AG09309 (cell line): ENCODE measurements at regions not wholly inside any gene's neighbourhood (a gene's known extent, or its start where the extent isn't known, plus 50 kb on each side); places are given as distances from the start of the nearest gene placed in this dataset.

Experiments
- DNase-seq: peaks from one replicate; pipeline ENCODE4 v3.0.0-alpha.2; 2010; ENCODE audit warnings: low read depth
- H3K4me3 ChIP-seq: 2 replicates; pipeline ENCODE4 v1.5.1; 2011; ENCODE audit warnings: mild to moderate bottlenecking, low read depth, low read length, moderate library complexity; ENCODE audit not compliant: control insufficient read depth
- TF ChIP-seq, protein P1 (sequence below): IDR thresholded peaks from 2 replicates; pipeline ENCODE4 v1.5.1; 2011; ENCODE audit warnings: mild to moderate bottlenecking, low read depth, low read length, inconsistent platforms; ENCODE audit not compliant: insufficient read depth, control insufficient read depth; ENCODE audit errors: missing control alignments

DNA sequence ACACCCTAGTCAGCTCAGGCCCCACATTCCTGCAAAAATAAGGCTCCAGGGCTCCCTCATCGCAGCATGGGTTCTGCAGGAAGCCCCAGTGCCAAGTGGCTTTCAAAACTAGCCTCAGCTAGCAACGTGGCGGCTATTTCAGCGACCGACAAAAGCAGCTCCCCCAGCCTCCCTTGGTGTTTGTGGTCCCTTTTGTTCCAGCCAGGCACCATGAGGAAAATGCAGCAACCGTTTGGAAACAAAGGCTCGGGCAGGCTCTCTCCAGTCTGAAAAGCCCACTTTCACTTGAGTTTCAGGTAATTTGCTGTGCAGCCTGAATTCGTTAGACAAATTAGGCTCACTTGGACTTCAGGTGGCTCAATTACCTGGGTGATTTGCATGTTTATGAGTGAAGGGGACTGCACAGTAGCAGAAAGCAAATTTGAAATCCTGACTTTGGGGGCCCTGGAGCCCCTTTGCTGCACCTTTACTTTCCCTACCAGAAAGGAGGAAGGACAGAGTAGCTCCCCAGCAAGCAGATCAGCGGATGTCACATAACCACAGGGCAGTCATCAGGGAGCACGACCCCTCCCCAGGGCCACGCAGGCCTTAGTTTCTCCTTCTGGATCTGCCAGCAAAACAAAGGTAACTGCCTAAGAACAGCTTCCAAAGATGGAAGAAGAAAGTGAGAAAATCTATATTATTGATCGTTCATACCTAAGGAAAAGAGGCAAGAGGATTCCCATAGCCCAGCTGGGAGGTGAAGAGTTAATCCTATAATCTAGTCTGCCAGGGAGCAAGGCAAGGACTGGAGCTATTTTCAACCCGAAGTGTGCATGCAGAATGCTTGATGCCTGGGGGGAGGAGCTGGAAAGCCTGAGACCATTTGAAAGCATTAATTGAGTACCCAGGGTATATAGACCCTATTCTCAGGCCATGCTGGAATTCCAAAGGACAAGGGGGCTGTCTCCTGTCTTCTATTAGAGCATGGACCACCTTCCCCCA lies 143.1 kb upstream of the SDK2 start:
- DNase-seq, result no peak

DNA sequence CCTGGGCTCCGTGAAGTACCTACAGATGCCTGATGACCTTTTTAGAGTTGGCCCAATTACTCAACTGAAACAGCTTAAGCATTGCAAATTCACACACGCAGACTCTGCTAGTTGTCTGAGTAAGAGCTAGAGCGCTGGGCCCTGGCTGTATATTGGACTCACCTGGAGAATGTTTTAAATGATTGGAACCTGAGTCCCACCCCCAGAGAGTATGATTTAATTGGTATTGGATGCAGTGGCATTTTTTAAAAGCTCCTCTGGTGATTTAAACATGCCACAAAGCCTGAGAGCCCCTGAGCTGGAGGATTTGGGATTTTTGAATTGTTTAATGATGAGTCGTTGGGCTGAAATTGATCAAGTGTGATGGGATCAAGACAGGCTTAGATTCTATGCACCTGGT lies 143.9 kb upstream of the SDK2 start:
- H3K4me3 ChIP-seq, result no peak overlapping the region
- TF ChIP-seq, protein P1, sequence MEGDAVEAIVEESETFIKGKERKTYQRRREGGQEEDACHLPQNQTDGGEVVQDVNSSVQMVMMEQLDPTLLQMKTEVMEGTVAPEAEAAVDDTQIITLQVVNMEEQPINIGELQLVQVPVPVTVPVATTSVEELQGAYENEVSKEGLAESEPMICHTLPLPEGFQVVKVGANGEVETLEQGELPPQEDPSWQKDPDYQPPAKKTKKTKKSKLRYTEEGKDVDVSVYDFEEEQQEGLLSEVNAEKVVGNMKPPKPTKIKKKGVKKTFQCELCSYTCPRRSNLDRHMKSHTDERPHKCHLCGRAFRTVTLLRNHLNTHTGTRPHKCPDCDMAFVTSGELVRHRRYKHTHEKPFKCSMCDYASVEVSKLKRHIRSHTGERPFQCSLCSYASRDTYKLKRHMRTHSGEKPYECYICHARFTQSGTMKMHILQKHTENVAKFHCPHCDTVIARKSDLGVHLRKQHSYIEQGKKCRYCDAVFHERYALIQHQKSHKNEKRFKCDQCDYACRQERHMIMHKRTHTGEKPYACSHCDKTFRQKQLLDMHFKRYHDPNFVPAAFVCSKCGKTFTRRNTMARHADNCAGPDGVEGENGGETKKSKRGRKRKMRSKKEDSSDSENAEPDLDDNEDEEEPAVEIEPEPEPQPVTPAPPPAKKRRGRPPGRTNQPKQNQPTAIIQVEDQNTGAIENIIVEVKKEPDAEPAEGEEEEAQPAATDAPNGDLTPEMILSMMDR, result no peak
- DNase-seq, result no peak

More for the DNA sequence above, 143.1 kb upstream of the SDK2 start:
- no peak overlapping the region for H3K4me3 ChIP-seq
- TF ChIP-seq, protein P1, result no peak

DNA sequence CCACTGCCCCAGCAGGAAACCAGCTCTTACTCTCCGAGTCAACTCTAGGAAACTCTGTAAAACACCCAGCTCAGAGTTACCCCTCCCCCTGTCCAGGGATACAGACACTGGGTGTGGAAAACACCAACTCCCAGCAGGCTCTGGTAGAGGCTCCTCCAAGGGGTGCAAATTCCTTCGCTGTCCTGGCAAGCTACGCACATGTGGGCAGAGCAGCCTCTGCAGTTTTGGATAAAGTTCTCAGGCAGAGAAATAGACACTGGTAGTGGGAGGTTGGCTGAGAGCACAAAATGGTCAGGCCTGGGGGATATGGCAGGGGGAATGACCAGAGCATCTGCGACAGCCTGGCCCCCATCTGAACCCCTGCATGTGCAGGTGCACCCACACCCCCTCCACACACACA lies 146.9 kb upstream of the SDK2 start:
- H3K4me3 ChIP-seq, result no peak overlapping the region
- TF ChIP-seq, protein P1, result no peak
- no peak for DNase-seq

DNA sequence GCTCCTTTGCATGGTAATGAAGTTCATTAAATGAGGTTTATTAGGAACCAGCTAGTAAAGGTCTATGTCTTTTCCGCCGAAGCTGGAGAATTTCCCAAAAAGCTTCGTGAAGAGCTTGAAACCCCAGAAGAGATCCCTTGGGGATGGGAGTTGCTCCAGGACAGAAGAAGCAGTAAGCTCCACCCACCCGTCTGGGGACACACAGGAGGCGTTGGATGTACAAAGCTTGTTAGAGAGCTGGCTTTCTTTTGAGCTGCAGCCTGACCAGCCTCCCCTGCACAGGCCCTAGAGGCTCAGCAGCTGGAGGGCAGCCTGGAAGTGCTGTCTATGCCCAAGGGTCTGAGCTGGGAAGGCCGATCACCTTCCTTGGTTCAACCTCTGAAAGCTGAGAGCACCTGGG lies 147.4 kb upstream of the SDK2 start:
- TF ChIP-seq, protein P1, result no peak
- H3K4me3 ChIP-seq, result no peak overlapping the region
- no peak for DNase-seq

DNA sequence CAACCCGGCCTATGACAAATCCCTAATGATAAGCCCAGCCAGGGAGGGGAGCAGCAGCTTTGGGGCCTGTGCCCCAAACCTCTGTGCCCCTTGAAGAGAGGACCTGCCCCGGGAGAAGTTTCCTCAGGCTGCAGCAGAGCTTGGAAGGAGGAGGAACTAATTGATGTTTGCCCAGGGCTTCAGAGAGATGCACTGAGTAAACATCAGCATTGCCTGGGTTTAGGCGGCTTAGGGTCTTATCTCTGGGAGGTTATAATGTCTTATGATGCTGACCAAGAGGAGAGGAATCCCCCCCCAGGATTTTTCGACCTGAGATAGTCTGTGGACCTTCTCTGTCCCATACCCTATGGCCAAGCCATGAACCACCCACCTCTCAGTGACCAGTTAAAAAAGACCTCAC lies 148.7 kb upstream of the SDK2 start:
- TF ChIP-seq, protein P1, result no peak
- no peak for DNase-seq
- H3K4me3 ChIP-seq, result no peak overlapping the region

DNA sequence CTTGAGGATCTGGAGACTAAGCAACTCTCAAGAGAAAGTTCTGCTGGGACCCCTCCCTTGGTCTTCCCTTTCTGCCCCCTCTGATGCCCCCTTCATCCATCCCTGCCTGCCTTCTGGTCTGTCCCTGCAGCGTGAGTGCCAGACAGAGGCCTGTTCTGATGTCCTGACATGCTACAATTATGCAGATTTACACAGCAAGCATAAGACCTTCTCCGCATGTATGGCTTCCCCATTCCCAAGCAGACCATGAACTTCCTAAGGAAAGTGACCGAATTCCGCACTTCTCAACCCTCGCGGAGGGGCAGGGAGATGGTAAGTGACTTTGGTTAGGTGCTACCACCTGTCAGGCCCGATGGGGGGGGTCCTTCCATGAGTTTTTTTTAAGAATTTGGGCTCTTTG lies 150.1 kb upstream of the SDK2 start:
- no peak for DNase-seq
- TF ChIP-seq, protein P1, result no peak
- H3K4me3 ChIP-seq, result no peak overlapping the region
